ENCODE measurements at regions not wholly inside any gene's neighbourhood (a gene's known extent, or its start where the extent isn't known, plus 50 kb on each side); places are given as distances from the start of the nearest gene placed in this dataset.
A peak's percentile ranks its signal among the peaks of the same experiment; 100 is the strongest.

- Histone ChIP-seq H3K9ac (ENCODE audit: low read length) (no peak overlapping the region), H3K9me3 (ENCODE audit: control insufficient read depth, low read length) (no peaks in the 10 kb centered on the region), H3K23ac (ENCODE audit: low read length in 2 of 2) (no peak overlapping the region), H4K8ac (ENCODE audit: low read length) (no peak overlapping the region), H3K36me3 (ENCODE audit: control insufficient read depth in 1 of 2, insufficient read depth in 2 of 2, low read depth in 1 of 2, low read length in 2 of 2) (no peaks in the 10 kb centered on the region), H2BK120ac (ENCODE audit: low read depth, low read length) (no peak overlapping the region), H2BK12ac (ENCODE audit: low read length in 2 of 2) (no peak overlapping the region), H2BK5ac (ENCODE audit: low read depth, low read length, poor library complexity, severe bottlenecking) (no peak overlapping the region), H3K4ac (ENCODE audit: low read depth in 1 of 2, low read length in 2 of 2) (no peak overlapping the region), H3K27ac (ENCODE audit: low read length, poor library complexity, severe bottlenecking) (no peak overlapping the region), H3K18ac (ENCODE audit: low read depth in 1 of 2, low read length in 2 of 2) (no peak overlapping the region), H2BK15ac (ENCODE audit: low read depth, poor library complexity, severe bottlenecking) (no peak overlapping the region), H3K27me3 (ENCODE audit: control insufficient read depth in 1 of 2, insufficient read depth in 1 of 2, low read length in 2 of 2) (no peaks in the 10 kb centered on the region), H3K4me2 (ENCODE audit: low read length, poor library complexity, severe bottlenecking) (no peak overlapping the region), H4K91ac (ENCODE audit: low read length) (no peak overlapping the region), H2AK5ac (ENCODE audit: low read length, severe bottlenecking) (no peak overlapping the region), H3K79me1 (replicated peaks; ENCODE audit: low read length, poor library complexity, severe bottlenecking) (no peaks in the 10 kb centered on the region), H3K14ac (ENCODE audit: low read length in 2 of 2) (no peak overlapping the region), H2AFZ (ENCODE audit: low read depth, low read length) (no peak overlapping the region), H3K4me3 (ENCODE audit: insufficient read depth in 1 of 2, low read depth in 1 of 2, low read length in 2 of 2) (no peak overlapping the region), H3K4me1 (ENCODE audit: control insufficient read depth, insufficient read depth, low read depth, low read length) (no peaks in the 10 kb centered on the region)
- DNase-seq: no peak
- WGBS: 82% methylated on average over 2 of the region's 2 CpGs
Measured at GRCh38 chr11:109726061-109726460, 304.1 kb downstream of the C11orf87 start.

GRCh38 chr11:109728056-109728455 lies 306.1 kb downstream of the C11orf87 start:
- Histone ChIP-seq H3K23ac (ENCODE audit: low read length in 2 of 2) (no peak overlapping the region), H2BK120ac (ENCODE audit: low read depth, low read length) (no peak overlapping the region), H3K36me3 (ENCODE audit: control insufficient read depth in 1 of 2, insufficient read depth in 2 of 2, low read depth in 1 of 2, low read length in 2 of 2) (no peaks in the 10 kb centered on the region), H3K14ac (ENCODE audit: low read length in 2 of 2) (no peak overlapping the region), H3K18ac (ENCODE audit: low read depth in 1 of 2, low read length in 2 of 2) (no peak overlapping the region), H3K9me3 (ENCODE audit: control insufficient read depth, low read length) (no peaks in the 10 kb centered on the region), H2AK5ac (ENCODE audit: low read length, severe bottlenecking) (no peak overlapping the region), H3K27me3 (ENCODE audit: control insufficient read depth in 1 of 2, insufficient read depth in 1 of 2, low read length in 2 of 2) (no peaks in the 10 kb centered on the region), H4K91ac (ENCODE audit: low read length) (no peak overlapping the region), H2AFZ (ENCODE audit: low read depth, low read length) (no peak overlapping the region), H2BK15ac (ENCODE audit: low read depth, poor library complexity, severe bottlenecking) (no peak overlapping the region), H3K4ac (ENCODE audit: low read depth in 1 of 2, low read length in 2 of 2) (no peak overlapping the region), H3K4me3 (ENCODE audit: insufficient read depth in 1 of 2, low read depth in 1 of 2, low read length in 2 of 2) (no peak overlapping the region), H3K4me2 (ENCODE audit: low read length, poor library complexity, severe bottlenecking) (no peak overlapping the region), H3K4me1 (ENCODE audit: control insufficient read depth, insufficient read depth, low read depth, low read length) (no peaks in the 10 kb centered on the region), H3K9ac (ENCODE audit: low read length) (no peak overlapping the region), H4K8ac (ENCODE audit: low read length) (no peak overlapping the region), H3K27ac (ENCODE audit: low read length, poor library complexity, severe bottlenecking) (no peak overlapping the region), H3K79me1 (replicated peaks; ENCODE audit: low read length, poor library complexity, severe bottlenecking) (no peaks in the 10 kb centered on the region), H2BK5ac (ENCODE audit: low read depth, low read length, poor library complexity, severe bottlenecking) (no peak overlapping the region), H2BK12ac (ENCODE audit: low read length in 2 of 2) (no peak overlapping the region)
- WGBS: 6% methylated on average over 1 of the region's 1 CpG
- DNase-seq: peak; percentile 49

DNA sequence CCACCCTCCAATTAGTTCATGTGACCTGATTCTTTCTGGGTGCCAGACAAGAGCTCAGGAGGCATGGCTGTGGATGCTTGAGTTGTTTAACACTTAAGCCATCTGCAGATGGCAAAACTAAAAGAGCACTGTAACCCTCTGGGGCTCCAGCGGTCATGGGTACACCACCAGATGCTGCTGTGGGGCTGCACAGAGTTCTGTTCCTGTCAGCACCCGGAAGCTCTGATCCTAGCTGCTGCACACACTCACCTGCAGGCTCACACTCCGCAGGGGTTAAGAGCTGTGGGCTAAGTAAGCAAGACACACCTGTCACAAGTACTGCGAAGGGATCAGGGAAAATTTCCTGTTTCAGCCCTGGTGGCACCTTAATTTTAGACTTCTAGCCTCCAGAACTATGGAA lies 307.8 kb downstream of the C11orf87 start:
- Histone ChIP-seq H2BK12ac (ENCODE audit: low read length in 2 of 2) (peak overlapping the region in 1 of 2 experiments; percentile 38), H2BK5ac (ENCODE audit: low read depth, low read length, poor library complexity, severe bottlenecking) (no peak overlapping the region), H4K8ac (ENCODE audit: low read length) (peak overlapping the region; percentile 22), H2AK5ac (ENCODE audit: low read length, severe bottlenecking) (no peak overlapping the region), H3K9ac (ENCODE audit: low read length) (no peak overlapping the region), H3K4ac (ENCODE audit: low read depth in 1 of 2, low read length in 2 of 2) (no peak overlapping the region), H3K18ac (ENCODE audit: low read depth in 1 of 2, low read length in 2 of 2) (no peak overlapping the region), H3K4me1 (ENCODE audit: control insufficient read depth, insufficient read depth, low read depth, low read length) (no peaks in the 10 kb centered on the region), H3K23ac (ENCODE audit: low read length in 2 of 2) (no peak overlapping the region), H2BK120ac (ENCODE audit: low read depth, low read length) (no peak overlapping the region), H3K4me2 (ENCODE audit: low read length, poor library complexity, severe bottlenecking) (no peak overlapping the region), H3K27ac (ENCODE audit: low read length, poor library complexity, severe bottlenecking) (no peak overlapping the region), H3K79me1 (replicated peaks; ENCODE audit: low read length, poor library complexity, severe bottlenecking) (no peaks in the 10 kb centered on the region), H3K36me3 (ENCODE audit: control insufficient read depth in 1 of 2, insufficient read depth in 2 of 2, low read depth in 1 of 2, low read length in 2 of 2) (no peaks in the 10 kb centered on the region), H3K14ac (ENCODE audit: low read length in 2 of 2) (no peak overlapping the region), H3K9me3 (ENCODE audit: control insufficient read depth, low read length) (no peaks in the 10 kb centered on the region), H2BK15ac (ENCODE audit: low read depth, poor library complexity, severe bottlenecking) (no peak overlapping the region), H3K27me3 (ENCODE audit: control insufficient read depth in 1 of 2, insufficient read depth in 1 of 2, low read length in 2 of 2) (no peaks in the 10 kb centered on the region), H2AFZ (ENCODE audit: low read depth, low read length) (no peak overlapping the region), H3K4me3 (ENCODE audit: insufficient read depth in 1 of 2, low read depth in 1 of 2, low read length in 2 of 2) (no peak overlapping the region), H4K91ac (ENCODE audit: low read length) (peak overlapping the region; percentile 70)
- DNase-seq: no peak
- 85% methylated on average over 4 of the region's 4 CpGs for WGBS

GRCh38 chr11:109730669-109731068 lies 308.7 kb downstream of the C11orf87 start:
- Histone ChIP-seq H3K79me1 (replicated peaks; ENCODE audit: low read length, poor library complexity, severe bottlenecking) (no peaks in the 10 kb centered on the region), H2BK5ac (ENCODE audit: low read depth, low read length, poor library complexity, severe bottlenecking) (no peak overlapping the region), H3K4me2 (ENCODE audit: low read length, poor library complexity, severe bottlenecking) (no peak overlapping the region), H3K4me3 (ENCODE audit: insufficient read depth in 1 of 2, low read depth in 1 of 2, low read length in 2 of 2) (no peak overlapping the region), H4K8ac (ENCODE audit: low read length) (no peak overlapping the region), H3K9me3 (ENCODE audit: control insufficient read depth, low read length) (no peaks in the 10 kb centered on the region), H3K27me3 (ENCODE audit: control insufficient read depth in 1 of 2, insufficient read depth in 1 of 2, low read length in 2 of 2) (no peaks in the 10 kb centered on the region), H2AFZ (ENCODE audit: low read depth, low read length) (no peak overlapping the region), H2BK15ac (ENCODE audit: low read depth, poor library complexity, severe bottlenecking) (no peak overlapping the region), H3K18ac (ENCODE audit: low read depth in 1 of 2, low read length in 2 of 2) (no peak overlapping the region), H3K4me1 (ENCODE audit: control insufficient read depth, insufficient read depth, low read depth, low read length) (no peaks in the 10 kb centered on the region), H3K23ac (ENCODE audit: low read length in 2 of 2) (no peak overlapping the region), H3K27ac (ENCODE audit: low read length, poor library complexity, severe bottlenecking) (no peak overlapping the region), H2BK120ac (ENCODE audit: low read depth, low read length) (no peak overlapping the region), H3K36me3 (ENCODE audit: control insufficient read depth in 1 of 2, insufficient read depth in 2 of 2, low read depth in 1 of 2, low read length in 2 of 2) (no peaks in the 10 kb centered on the region), H3K9ac (ENCODE audit: low read length) (no peak overlapping the region), H4K91ac (ENCODE audit: low read length) (no peak overlapping the region), H3K14ac (ENCODE audit: low read length in 2 of 2) (no peak overlapping the region), H2BK12ac (ENCODE audit: low read length in 2 of 2) (no peak overlapping the region), H2AK5ac (ENCODE audit: low read length, severe bottlenecking) (no peak overlapping the region), H3K4ac (ENCODE audit: low read depth in 1 of 2, low read length in 2 of 2) (no peak overlapping the region)
- WGBS: 100% methylated on average over 1 of the region's 2 CpGs
- no peak for DNase-seq

Data from mesenchymal stem cell (in vitro differentiated cells and primary cell).